Upper lobe of right lung (tissue), 1 donor: ENCODE measurements at regions not wholly inside any gene's neighbourhood (a gene's known extent, or its start where the extent isn't known, plus 50 kb on each side); places are given as distances from the start of the nearest gene placed in this dataset.
A peak's percentile ranks its signal among the peaks of the same experiment; 100 is the strongest.

Source experiments
- ATAC-seq: fragments of 200-7000 bp; cut with Tn5 transposase; one replicate; pipeline ENCODE4 v1.9.1; 2020; ENCODE audit warnings: mild to moderate bottlenecking, moderate library complexity
- DNase-seq: peaks from one replicate; pipeline ENCODE4 v3.0.0-alpha.2; 2020
- H3K27ac ChIP-seq: fragments of 200-600 bp; one replicate; pipeline ENCODE4 v1.8.0; 2022
- H3K27me3 ChIP-seq: fragments of 200-600 bp; one replicate; pipeline ENCODE4 v1.8.0; 2022; ENCODE audit warnings: mild to moderate bottlenecking
- H3K36me3 ChIP-seq: fragments of 200-600 bp; one replicate; pipeline ENCODE4 v1.8.0; 2022
- H3K4me1 ChIP-seq: fragments of 200-600 bp; one replicate; pipeline ENCODE4 v1.8.0; 2022
- H3K4me3 ChIP-seq: fragments of 200-600 bp; one replicate; pipeline ENCODE4 v1.8.0; 2022; ENCODE audit warnings: mild to moderate bottlenecking
- H3K9me3 ChIP-seq: fragments of 200-600 bp; one replicate; pipeline ENCODE4 v1.8.0; 2022
- intact Hi-C: fragments of 100-400 bp; cut with DNase I; formaldehyde crosslinking; loops from one replicate; pipeline ENCODE4 v1.11.0; 2022
- TF ChIP-seq, protein P1 (sequence below): fragments of 200-600 bp; IDR thresholded peaks from one replicate; pipeline ENCODE4 v1.8.0; 2022; ENCODE audit warnings: antibody characterized with exemption
- donor health status: DM: no; HTN: yes; CAD: no; lungs with severe emphysema.

DNA sequence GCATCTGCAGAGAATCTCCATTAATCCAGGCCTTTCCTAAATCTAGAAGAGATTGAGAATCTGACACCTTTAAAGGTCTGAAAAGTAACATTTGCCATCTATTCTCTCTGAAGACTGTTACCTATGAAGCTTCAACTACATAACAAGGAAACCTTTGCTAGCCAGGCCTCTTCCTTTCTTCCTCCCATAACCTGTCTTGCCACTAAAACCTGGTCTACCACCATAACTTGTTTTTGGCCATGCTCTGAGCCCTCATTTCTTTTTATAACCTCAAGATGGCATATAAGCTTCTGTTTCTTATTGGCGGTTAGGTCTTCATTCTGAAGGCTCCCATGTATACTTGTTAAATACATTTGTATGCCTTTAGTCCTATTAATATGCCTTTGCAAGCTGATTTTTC, 348.4 kb upstream of the MEOX2 start:
- Histone ChIP-seq H3K4me1 (no peaks in the 10 kb centered on the region), H3K4me3 (no peak overlapping the region), H3K36me3 (no peaks in the 10 kb centered on the region), H3K9me3 (no peaks in the 10 kb centered on the region), H3K27ac (no peak overlapping the region), H3K27me3 (no peaks in the 10 kb centered on the region)
- DNase-seq (no peak), ATAC-seq (no peak)
- TF ChIP-seq, protein P1, sequence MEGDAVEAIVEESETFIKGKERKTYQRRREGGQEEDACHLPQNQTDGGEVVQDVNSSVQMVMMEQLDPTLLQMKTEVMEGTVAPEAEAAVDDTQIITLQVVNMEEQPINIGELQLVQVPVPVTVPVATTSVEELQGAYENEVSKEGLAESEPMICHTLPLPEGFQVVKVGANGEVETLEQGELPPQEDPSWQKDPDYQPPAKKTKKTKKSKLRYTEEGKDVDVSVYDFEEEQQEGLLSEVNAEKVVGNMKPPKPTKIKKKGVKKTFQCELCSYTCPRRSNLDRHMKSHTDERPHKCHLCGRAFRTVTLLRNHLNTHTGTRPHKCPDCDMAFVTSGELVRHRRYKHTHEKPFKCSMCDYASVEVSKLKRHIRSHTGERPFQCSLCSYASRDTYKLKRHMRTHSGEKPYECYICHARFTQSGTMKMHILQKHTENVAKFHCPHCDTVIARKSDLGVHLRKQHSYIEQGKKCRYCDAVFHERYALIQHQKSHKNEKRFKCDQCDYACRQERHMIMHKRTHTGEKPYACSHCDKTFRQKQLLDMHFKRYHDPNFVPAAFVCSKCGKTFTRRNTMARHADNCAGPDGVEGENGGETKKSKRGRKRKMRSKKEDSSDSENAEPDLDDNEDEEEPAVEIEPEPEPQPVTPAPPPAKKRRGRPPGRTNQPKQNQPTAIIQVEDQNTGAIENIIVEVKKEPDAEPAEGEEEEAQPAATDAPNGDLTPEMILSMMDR = no peak
- intact Hi-C loops = no loop called here

DNA sequence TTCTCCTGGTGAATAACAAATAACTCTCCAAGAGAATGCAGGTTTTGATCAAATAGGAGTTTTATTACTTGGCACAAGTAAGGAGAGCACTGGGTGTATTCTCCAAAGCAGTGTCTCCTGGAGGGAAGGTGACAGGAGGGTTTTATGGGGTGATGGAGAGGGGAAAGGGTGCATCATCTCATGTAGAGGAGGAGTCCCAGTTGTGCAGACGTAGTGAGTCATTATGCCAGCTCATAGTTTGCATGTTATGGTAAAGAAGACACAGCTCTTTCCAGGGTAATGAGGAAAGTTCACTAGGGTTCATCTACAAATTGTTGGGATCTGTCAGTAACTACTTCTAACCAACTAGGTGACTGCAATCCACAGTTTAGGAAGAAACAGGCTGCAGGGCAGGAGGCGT, 347.9 kb upstream of the MEOX2 start:
- Histone ChIP-seq H3K4me3 (no peak overlapping the region), H3K4me1 (no peaks in the 10 kb centered on the region), H3K27ac (no peak overlapping the region), H3K9me3 (no peaks in the 10 kb centered on the region), H3K36me3 (no peaks in the 10 kb centered on the region), H3K27me3 (no peaks in the 10 kb centered on the region)
- DNase-seq = no peak
- no peak for ATAC-seq
- intact Hi-C loops = no loop called here
- TF ChIP-seq, protein P1 = no peak

DNA sequence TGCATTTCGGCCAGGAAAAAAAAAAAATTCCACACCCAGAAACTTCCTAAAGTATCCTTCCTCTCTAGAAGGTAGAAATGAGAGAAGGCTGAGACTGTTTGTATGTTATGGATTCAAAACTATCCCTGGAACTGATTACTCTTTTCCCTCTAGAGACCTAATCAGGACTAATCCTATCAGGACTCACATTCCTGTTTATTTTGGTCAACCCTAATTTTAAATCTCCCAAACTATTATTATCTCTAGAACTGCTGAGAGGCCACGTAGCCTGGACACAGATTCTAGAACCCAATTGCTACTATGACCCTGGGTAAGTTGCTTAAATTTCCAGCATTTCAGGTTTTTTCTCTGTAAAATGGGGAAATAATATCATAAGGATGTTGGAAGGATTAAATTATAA, 346.8 kb upstream of the MEOX2 start:
- H3K4me3 ChIP-seq = no peak overlapping the region
- no peaks in the 10 kb centered on the region for H3K9me3 ChIP-seq
- TF ChIP-seq, protein P1 = no peak
- H3K27me3 ChIP-seq = no peaks in the 10 kb centered on the region
- intact Hi-C loops = no loop called here
- H3K4me1 ChIP-seq = no peaks in the 10 kb centered on the region
- ATAC-seq = no peak
- H3K27ac ChIP-seq = no peak overlapping the region
- no peaks in the 10 kb centered on the region for H3K36me3 ChIP-seq
- DNase-seq = no peak

DNA sequence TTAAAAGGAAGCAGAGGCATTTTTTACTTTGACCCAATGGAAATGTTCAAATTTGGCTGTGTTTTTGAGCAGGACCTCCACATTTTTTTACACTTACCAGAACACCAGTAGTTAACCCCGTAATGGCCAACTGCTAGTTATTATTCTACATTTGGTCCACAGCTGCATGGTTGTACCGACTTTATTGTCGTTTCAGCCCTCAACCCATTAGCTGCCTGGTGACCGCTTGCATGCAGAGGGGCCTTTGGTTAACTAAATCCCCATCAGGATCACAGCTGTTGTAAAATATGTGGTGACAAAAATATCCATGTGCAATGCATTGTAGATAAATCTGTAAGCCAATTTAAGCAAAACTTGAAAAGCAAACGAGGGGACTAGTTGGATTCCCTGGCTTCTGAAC, 342.2 kb upstream of the MEOX2 start:
- Histone ChIP-seq H3K27me3 (no peaks in the 10 kb centered on the region), H3K27ac (no peak overlapping the region), H3K4me1 (peaks cover 4% of the 10 kb centered on the region), H3K9me3 (no peaks in the 10 kb centered on the region), H3K4me3 (no peak overlapping the region), H3K36me3 (no peaks in the 10 kb centered on the region)
- ATAC-seq (no peak), DNase-seq (no peak)
- intact Hi-C loops = no loop called here
- TF ChIP-seq, protein P1 = no peak

DNA sequence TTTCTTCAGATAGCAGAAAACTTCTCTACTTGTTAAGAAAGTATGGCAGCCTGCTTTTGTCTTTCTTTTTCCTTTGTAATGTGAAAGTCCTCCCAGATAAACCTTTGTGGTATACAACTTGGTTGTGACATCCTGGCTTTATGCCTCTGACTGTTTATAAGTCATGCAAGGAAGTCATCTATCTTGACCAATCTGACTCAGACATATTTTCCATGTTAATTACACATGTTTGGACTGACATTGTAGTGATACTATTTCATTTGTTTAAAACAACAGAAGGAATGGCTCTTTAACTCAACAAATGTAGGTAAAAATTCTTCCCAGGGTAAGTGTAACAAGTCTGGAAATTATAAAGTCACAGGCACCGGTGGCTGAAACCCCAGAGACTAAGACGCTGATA, 341.6 kb upstream of the MEOX2 start:
- H3K9me3 ChIP-seq = no peaks in the 10 kb centered on the region
- DNase-seq = no peak
- H3K36me3 ChIP-seq = no peaks in the 10 kb centered on the region
- H3K27ac ChIP-seq = peak overlapping the region; percentile 20
- ATAC-seq = no peak
- H3K4me1 ChIP-seq = peaks cover 4% of the 10 kb centered on the region
- intact Hi-C loops = no loop called here
- H3K27me3 ChIP-seq = no peaks in the 10 kb centered on the region
- no peak overlapping the region for H3K4me3 ChIP-seq
- TF ChIP-seq, protein P1 = no peak

DNA sequence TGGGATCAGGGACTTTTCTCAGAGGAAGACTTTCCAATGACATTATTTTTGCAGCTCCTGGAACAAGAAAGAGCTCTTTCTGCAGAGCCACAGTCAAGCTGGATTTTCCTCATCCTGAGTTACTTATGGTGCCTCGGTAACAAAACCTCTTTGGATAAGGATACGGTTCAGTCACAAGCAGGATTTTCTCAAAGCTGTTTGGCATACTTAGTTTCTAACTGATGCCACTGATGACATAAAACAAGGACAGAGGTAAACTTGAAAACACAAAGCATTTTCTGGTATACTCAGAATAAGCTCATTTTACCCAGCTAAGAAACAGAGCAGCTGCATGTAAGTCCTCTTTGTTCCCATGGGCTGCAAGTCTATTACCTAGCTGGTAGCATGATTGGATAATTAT, 340.9 kb upstream of the MEOX2 start:
- TF ChIP-seq, protein P1 = no peak
- H3K27ac ChIP-seq = peak overlapping the region; percentile 20

More for the DNA sequence above, 340.9 kb upstream of the MEOX2 start:
- H3K4me3 ChIP-seq = no peak overlapping the region
- intact Hi-C loops = no loop called here
- ATAC-seq = no peak
- H3K27me3 ChIP-seq = no peaks in the 10 kb centered on the region
- no peaks in the 10 kb centered on the region for H3K9me3 ChIP-seq
- no peaks in the 10 kb centered on the region for H3K36me3 ChIP-seq
- no peak for DNase-seq
- peaks cover 4% of the 10 kb centered on the region for H3K4me1 ChIP-seq
